Ishikawa (cell line): ENCODE measurements at regions not wholly inside any gene's neighbourhood (a gene's known extent, or its start where the extent isn't known, plus 50 kb on each side); places are given as distances from the start of the nearest gene placed in this dataset.

Experiments
- EGR1 ChIP-seq: IDR thresholded peaks from 2 replicates; pipeline ENCODE4 v1.6.1; 2012
- EP300 ChIP-seq: IDR thresholded peaks from 2 replicates; pipeline ENCODE4 v1.6.1; 2012; ENCODE audit warnings: borderline replicate concordance
- FOXM1 ChIP-seq: IDR thresholded peaks from 2 replicates; pipeline ENCODE4 v1.6.1; 2012; ENCODE audit warnings: low read depth, borderline replicate concordance
- RAD21 ChIP-seq: IDR thresholded peaks from 2 replicates; pipeline ENCODE4 v1.6.1; 2012; ENCODE audit warnings: low read depth
- TAF1 ChIP-seq: IDR thresholded peaks from 2 replicates; pipeline ENCODE4 v1.6.1; 2012; ENCODE audit warnings: low read depth, mild to moderate bottlenecking
- TCF12 ChIP-seq: IDR thresholded peaks from 2 replicates; pipeline ENCODE4 v1.6.1; 2012; ENCODE audit warnings: low read depth
- USF1 ChIP-seq: IDR thresholded peaks from 2 replicates; pipeline ENCODE4 v1.6.1; 2012
- TF ChIP-seq, protein P1 (sequence below): IDR thresholded peaks from 2 replicates; pipeline ENCODE4 v1.6.1; 2012; ENCODE audit warnings: low read depth, mild to moderate bottlenecking
- TF ChIP-seq, protein P2 (sequence below): IDR thresholded peaks from 2 replicates; pipeline ENCODE4 v1.6.1; 2012

- TF ChIP-seq, protein P1, sequence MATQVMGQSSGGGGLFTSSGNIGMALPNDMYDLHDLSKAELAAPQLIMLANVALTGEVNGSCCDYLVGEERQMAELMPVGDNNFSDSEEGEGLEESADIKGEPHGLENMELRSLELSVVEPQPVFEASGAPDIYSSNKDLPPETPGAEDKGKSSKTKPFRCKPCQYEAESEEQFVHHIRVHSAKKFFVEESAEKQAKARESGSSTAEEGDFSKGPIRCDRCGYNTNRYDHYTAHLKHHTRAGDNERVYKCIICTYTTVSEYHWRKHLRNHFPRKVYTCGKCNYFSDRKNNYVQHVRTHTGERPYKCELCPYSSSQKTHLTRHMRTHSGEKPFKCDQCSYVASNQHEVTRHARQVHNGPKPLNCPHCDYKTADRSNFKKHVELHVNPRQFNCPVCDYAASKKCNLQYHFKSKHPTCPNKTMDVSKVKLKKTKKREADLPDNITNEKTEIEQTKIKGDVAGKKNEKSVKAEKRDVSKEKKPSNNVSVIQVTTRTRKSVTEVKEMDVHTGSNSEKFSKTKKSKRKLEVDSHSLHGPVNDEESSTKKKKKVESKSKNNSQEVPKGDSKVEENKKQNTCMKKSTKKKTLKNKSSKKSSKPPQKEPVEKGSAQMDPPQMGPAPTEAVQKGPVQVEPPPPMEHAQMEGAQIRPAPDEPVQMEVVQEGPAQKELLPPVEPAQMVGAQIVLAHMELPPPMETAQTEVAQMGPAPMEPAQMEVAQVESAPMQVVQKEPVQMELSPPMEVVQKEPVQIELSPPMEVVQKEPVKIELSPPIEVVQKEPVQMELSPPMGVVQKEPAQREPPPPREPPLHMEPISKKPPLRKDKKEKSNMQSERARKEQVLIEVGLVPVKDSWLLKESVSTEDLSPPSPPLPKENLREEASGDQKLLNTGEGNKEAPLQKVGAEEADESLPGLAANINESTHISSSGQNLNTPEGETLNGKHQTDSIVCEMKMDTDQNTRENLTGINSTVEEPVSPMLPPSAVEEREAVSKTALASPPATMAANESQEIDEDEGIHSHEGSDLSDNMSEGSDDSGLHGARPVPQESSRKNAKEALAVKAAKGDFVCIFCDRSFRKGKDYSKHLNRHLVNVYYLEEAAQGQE: no peak
- TF ChIP-seq RAD21 (no peak), TCF12 (no peak), EGR1 (no peak), TAF1 (no peak), EP300 (no peak), FOXM1 (no peak), USF1 (no peak)
- TF ChIP-seq, protein P2, sequence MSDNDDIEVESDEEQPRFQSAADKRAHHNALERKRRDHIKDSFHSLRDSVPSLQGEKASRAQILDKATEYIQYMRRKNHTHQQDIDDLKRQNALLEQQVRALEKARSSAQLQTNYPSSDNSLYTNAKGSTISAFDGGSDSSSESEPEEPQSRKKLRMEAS: no peak
Measured at GRCh38 chr9:10903969-10904368, 291.2 kb upstream of the PTPRD start.
